Progenitor cell of endocrine pancreas (in vitro differentiated cells): ENCODE measurements at regions not wholly inside any gene's neighbourhood (a gene's known extent, or its start where the extent isn't known, plus 50 kb on each side); places are given as distances from the start of the nearest gene placed in this dataset.

Experiments used
- DNase-seq: peaks from one replicate; pipeline ENCODE4 v3.0.0; 2021; ENCODE audit warnings: low spot score; ENCODE audit not compliant: unreplicated experiment
- H3K27ac Mint-ChIP-seq: 2 replicates; pipeline ENCODE4 v1.8.0; 2021; ENCODE audit warnings: mild to moderate bottlenecking, moderate library complexity, mixed read lengths
- H3K27me3 Mint-ChIP-seq: 2 replicates; pipeline ENCODE4 v1.8.0; 2021; ENCODE audit warnings: mixed read lengths
- H3K36me3 Mint-ChIP-seq: 2 replicates; pipeline ENCODE4 v1.8.0; 2022; ENCODE audit warnings: mixed read lengths; ENCODE audit not compliant: insufficient read depth
- H3K4me1 Mint-ChIP-seq: 2 replicates; pipeline ENCODE4 v1.8.0; 2021; ENCODE audit warnings: low read depth, mixed read lengths
- H3K4me3 Mint-ChIP-seq: 2 replicates; pipeline ENCODE4 v1.8.0; 2021; ENCODE audit warnings: low read depth, mild to moderate bottlenecking, moderate library complexity, mixed read lengths
- H3K9me3 Mint-ChIP-seq: 2 replicates; pipeline ENCODE4 v1.8.0; 2021; ENCODE audit warnings: low read depth, mixed read lengths
- TF ChIP-seq, protein P1 (sequence below): fragments of 200-600 bp; sonication (generic); IDR thresholded peaks from one replicate; pipeline ENCODE4 v1.5.0; 2021; ENCODE audit warnings: antibody characterized with exemption, mild to moderate bottlenecking; ENCODE audit not compliant: unreplicated experiment

- H3K27ac Mint-ChIP-seq = no peak overlapping the region
Observed at GRCh38 chr22:48238966-48239365, 1476.5 kb downstream of the TBC1D22A start.

GRCh38 chr22:48238284-48238915, 1476.0 kb downstream of the TBC1D22A start:
- peaks cover 59% of the 10 kb centered on the region for H3K27me3 Mint-ChIP-seq
- no peak overlapping the region for H3K4me3 Mint-ChIP-seq
- TF ChIP-seq, protein P1, sequence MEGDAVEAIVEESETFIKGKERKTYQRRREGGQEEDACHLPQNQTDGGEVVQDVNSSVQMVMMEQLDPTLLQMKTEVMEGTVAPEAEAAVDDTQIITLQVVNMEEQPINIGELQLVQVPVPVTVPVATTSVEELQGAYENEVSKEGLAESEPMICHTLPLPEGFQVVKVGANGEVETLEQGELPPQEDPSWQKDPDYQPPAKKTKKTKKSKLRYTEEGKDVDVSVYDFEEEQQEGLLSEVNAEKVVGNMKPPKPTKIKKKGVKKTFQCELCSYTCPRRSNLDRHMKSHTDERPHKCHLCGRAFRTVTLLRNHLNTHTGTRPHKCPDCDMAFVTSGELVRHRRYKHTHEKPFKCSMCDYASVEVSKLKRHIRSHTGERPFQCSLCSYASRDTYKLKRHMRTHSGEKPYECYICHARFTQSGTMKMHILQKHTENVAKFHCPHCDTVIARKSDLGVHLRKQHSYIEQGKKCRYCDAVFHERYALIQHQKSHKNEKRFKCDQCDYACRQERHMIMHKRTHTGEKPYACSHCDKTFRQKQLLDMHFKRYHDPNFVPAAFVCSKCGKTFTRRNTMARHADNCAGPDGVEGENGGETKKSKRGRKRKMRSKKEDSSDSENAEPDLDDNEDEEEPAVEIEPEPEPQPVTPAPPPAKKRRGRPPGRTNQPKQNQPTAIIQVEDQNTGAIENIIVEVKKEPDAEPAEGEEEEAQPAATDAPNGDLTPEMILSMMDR = no peak
- no peak for DNase-seq
- H3K9me3 Mint-ChIP-seq = peaks cover 5% of the 10 kb centered on the region
- H3K4me1 Mint-ChIP-seq = no peaks in the 10 kb centered on the region
- no peaks in the 10 kb centered on the region for H3K36me3 Mint-ChIP-seq
- no peak overlapping the region for H3K27ac Mint-ChIP-seq

More at GRCh38 chr22:48238966-48239365, 1476.5 kb downstream of the TBC1D22A start:
- no peak overlapping the region for H3K4me3 Mint-ChIP-seq
- no peak for DNase-seq
- no peaks in the 10 kb centered on the region for H3K36me3 Mint-ChIP-seq
- no peaks in the 10 kb centered on the region for H3K4me1 Mint-ChIP-seq
- peaks cover 64% of the 10 kb centered on the region for H3K27me3 Mint-ChIP-seq
- peaks cover under 1% of the 10 kb centered on the region for H3K9me3 Mint-ChIP-seq
- TF ChIP-seq, protein P1 = no peak

GRCh38 chr22:48237466-48238283, 1475.2 kb downstream of the TBC1D22A start:
- no peak for DNase-seq
- no peak overlapping the region for H3K4me3 Mint-ChIP-seq
- TF ChIP-seq, protein P1 = no peak
- peaks cover 6% of the 10 kb centered on the region for H3K9me3 Mint-ChIP-seq
- no peaks in the 10 kb centered on the region for H3K36me3 Mint-ChIP-seq
- no peaks in the 10 kb centered on the region for H3K4me1 Mint-ChIP-seq
- H3K27ac Mint-ChIP-seq = no peak overlapping the region
- H3K27me3 Mint-ChIP-seq = peaks cover 59% of the 10 kb centered on the region

- no peak overlapping the region for H3K4me3 Mint-ChIP-seq
- H3K27ac Mint-ChIP-seq = no peak overlapping the region
- TF ChIP-seq, protein P1 = no peak
- peaks cover 15% of the 10 kb centered on the region for H3K9me3 Mint-ChIP-seq
- H3K36me3 Mint-ChIP-seq = no peaks in the 10 kb centered on the region
- DNase-seq = no peak
- peaks cover 53% of the 10 kb centered on the region for H3K27me3 Mint-ChIP-seq
- no peaks in the 10 kb centered on the region for H3K4me1 Mint-ChIP-seq
Observed at GRCh38 chr22:48236261-48236660, 1473.8 kb downstream of the TBC1D22A start.

DNA sequence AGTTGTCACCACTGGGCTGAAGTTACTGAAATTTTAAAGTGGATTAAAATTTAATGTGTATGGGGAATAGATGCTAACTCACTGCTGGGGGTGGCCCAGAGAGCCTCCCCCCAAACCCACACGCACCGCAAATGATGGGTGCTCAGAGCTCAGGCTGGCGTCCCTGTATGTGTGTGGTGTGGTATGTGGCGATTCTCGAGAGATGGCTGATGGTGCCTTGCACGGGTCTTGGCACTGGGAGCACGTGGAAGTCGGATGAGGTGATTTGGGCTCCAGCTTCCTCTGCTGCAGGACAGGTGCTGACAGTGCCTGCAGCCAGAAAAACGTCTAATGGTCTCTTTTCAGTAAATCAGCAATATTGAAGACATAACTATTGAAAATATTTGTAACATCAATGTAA, 1473.3 kb downstream of the TBC1D22A start:
- H3K9me3 Mint-ChIP-seq = peaks cover 15% of the 10 kb centered on the region
- TF ChIP-seq, protein P1 = no peak
- H3K27me3 Mint-ChIP-seq = peaks cover 47% of the 10 kb centered on the region
- no peak overlapping the region for H3K4me3 Mint-ChIP-seq
- H3K27ac Mint-ChIP-seq = no peak overlapping the region
- H3K4me1 Mint-ChIP-seq = no peaks in the 10 kb centered on the region
- H3K36me3 Mint-ChIP-seq = no peaks in the 10 kb centered on the region
- no peak for DNase-seq
